Astrocyte of the cerebellum (primary cell): ENCODE measurements at regions not wholly inside any gene's neighbourhood (a gene's known extent, or its start where the extent isn't known, plus 50 kb on each side); places are given as distances from the start of the nearest gene placed in this dataset.

ENCODE experiments used
- DNase-seq: peaks from one replicate; pipeline ENCODE4 v3.0.0-alpha.2; 2011; ENCODE audit warnings: low read depth
- H3K4me3 ChIP-seq: 2 replicates; pipeline ENCODE4 v1.5.1; 2011; ENCODE audit warnings: mild to moderate bottlenecking, low read depth, low read length, moderate library complexity
- in situ Hi-C: cut with HindIII; loops from 2 replicates; pipeline ENCODE4 v1.10.0; 2017; ENCODE audit warnings: low sequenced_read_pairs
- TF ChIP-seq, protein P1 (sequence below): IDR thresholded peaks from 2 replicates; pipeline ENCODE4 v1.5.1; 2012; ENCODE audit warnings: low read length, low read depth, moderate library complexity, mild to moderate bottlenecking; ENCODE audit errors: missing control alignments

GRCh38 chr15:57902155-57902554, 163.4 kb downstream of the ALDH1A2 start:
- no peak overlapping the region for H3K4me3 ChIP-seq
- no peak for DNase-seq
- TF ChIP-seq, protein P1, sequence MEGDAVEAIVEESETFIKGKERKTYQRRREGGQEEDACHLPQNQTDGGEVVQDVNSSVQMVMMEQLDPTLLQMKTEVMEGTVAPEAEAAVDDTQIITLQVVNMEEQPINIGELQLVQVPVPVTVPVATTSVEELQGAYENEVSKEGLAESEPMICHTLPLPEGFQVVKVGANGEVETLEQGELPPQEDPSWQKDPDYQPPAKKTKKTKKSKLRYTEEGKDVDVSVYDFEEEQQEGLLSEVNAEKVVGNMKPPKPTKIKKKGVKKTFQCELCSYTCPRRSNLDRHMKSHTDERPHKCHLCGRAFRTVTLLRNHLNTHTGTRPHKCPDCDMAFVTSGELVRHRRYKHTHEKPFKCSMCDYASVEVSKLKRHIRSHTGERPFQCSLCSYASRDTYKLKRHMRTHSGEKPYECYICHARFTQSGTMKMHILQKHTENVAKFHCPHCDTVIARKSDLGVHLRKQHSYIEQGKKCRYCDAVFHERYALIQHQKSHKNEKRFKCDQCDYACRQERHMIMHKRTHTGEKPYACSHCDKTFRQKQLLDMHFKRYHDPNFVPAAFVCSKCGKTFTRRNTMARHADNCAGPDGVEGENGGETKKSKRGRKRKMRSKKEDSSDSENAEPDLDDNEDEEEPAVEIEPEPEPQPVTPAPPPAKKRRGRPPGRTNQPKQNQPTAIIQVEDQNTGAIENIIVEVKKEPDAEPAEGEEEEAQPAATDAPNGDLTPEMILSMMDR, result no peak
- in situ Hi-C loops, result no loop called here
